Suprapubic skin (tissue), 4 donors: ENCODE measurements at regions not wholly inside any gene's neighbourhood (a gene's known extent, or its start where the extent isn't known, plus 50 kb on each side); places are given as distances from the start of the nearest gene placed in this dataset.

Experiments used
- DNase-seq, 2 donors: peaks; one replicate each; pipeline ENCODE4 v3.0.0-alpha.2; 2019; ENCODE audit warnings: low spot score in 2 of 2
- H3K27ac ChIP-seq: fragments of 200-600 bp; sonication (generic); one replicate; pipeline ENCODE4 v1.5.1; 2019
- H3K27me3 ChIP-seq: fragments of 200-600 bp; sonication (generic); one replicate; pipeline ENCODE4 v1.5.1; 2019
- H3K36me3 ChIP-seq: fragments of 200-600 bp; sonication (generic); one replicate; pipeline ENCODE4 v1.5.1; 2019
- H3K4me1 ChIP-seq: fragments of 200-600 bp; sonication (generic); one replicate; pipeline ENCODE4 v1.5.1; 2019
- H3K4me3 ChIP-seq: fragments of 200-600 bp; sonication (generic); one replicate; pipeline ENCODE4 v1.5.1; 2019; ENCODE audit warnings: mild to moderate bottlenecking
- H3K9me3 ChIP-seq: fragments of 200-600 bp; sonication (generic); one replicate; pipeline ENCODE4 v1.5.1; 2019
- CTCF ChIP-seq, 2 donors: fragments of 200-600 bp in 1 of 2; fragments of 450-650 bp in 1 of 2; sonication (generic) in 1 of 2; IDR thresholded peaks; one replicate each; pipeline ENCODE4 v1.5.1; 2016 to 2019; ENCODE audit warnings: antibody characterized with exemption in 2 of 2, mild to moderate bottlenecking in 1 of 2, moderate library complexity in 1 of 2
- EP300 ChIP-seq: sonication (generic); formaldehyde crosslinking; IDR thresholded peaks from one replicate; pipeline ENCODE4 v1.6.1; 2017; ENCODE audit warnings: antibody characterized with exemption
- POLR2A ChIP-seq, 2 donors: fragments of 450-650 bp; IDR thresholded peaks; one replicate each; pipeline ENCODE4 v1.6.1; 2017; ENCODE audit warnings: antibody characterized with exemption in 2 of 2, mild to moderate bottlenecking in 2 of 2, moderate library complexity in 2 of 2
- POLR2AphosphoS5 ChIP-seq, 3 donors: sonication (generic); formaldehyde crosslinking; IDR thresholded peaks; one replicate each; pipeline ENCODE4 v1.6.1; 2017; ENCODE audit warnings: antibody characterized with exemption in 3 of 3
- WGBS: methylation state at CpG from one replicate; pipeline ENCODE4 v1.1.5; 2018; 5-methylcytosine and 5-hydroxymethylcytosine counted together

- Histone ChIP-seq H3K4me1 (no peaks in the 10 kb centered on the region), H3K27me3 (no peaks in the 10 kb centered on the region), H3K27ac (no peak overlapping the region), H3K9me3 (no peaks in the 10 kb centered on the region), H3K4me3 (no peak overlapping the region), H3K36me3 (no peaks in the 10 kb centered on the region)
- no peak for TF ChIP-seq EP300
- no peak for TF ChIP-seq CTCF (IDR thresholded peaks at IDR 0.05)
- no peak for TF ChIP-seq POLR2A (IDR thresholded peaks at IDR 0.05)
- no peak for TF ChIP-seq POLR2AphosphoS5 (IDR thresholded peaks at IDR 0.05)
- 49% methylated on average over 3 of the region's 3 CpGs for WGBS
- no peak for DNase-seq
These were observed 754.6 kb upstream of the MAP3K7 start for GRCh38 chr6:91341473-91341872.

- Histone ChIP-seq H3K36me3 (no peaks in the 10 kb centered on the region), H3K4me3 (no peak overlapping the region), H3K9me3 (no peaks in the 10 kb centered on the region), H3K27me3 (no peaks in the 10 kb centered on the region), H3K27ac (no peak overlapping the region), H3K4me1 (no peaks in the 10 kb centered on the region)
- TF ChIP-seq POLR2AphosphoS5 (IDR thresholded peaks at IDR 0.05) (no peak), EP300 (no peak), POLR2A (IDR thresholded peaks at IDR 0.05) (no peak)
- no peak for DNase-seq
- WGBS = 62% methylated on average over 3 of the region's 3 CpGs
These were observed 754.1 kb upstream of the MAP3K7 start for GRCh38 chr6:91340896-91341395.

GRCh38 chr6:91337967-91338366 is 751.1 kb upstream of the MAP3K7 start:
- no peak for DNase-seq
- H3K36me3 ChIP-seq = no peaks in the 10 kb centered on the region
- 90% methylated on average over 4 of the region's 4 CpGs for WGBS

GRCh38 chr6:91330896-91331295 is 744.0 kb upstream of the MAP3K7 start:
- no peaks in the 10 kb centered on the region for H3K36me3 ChIP-seq
- no peaks in the 10 kb centered on the region for H3K4me1 ChIP-seq
- DNase-seq = no peak
- 86% methylated on average over 1 of the region's 1 CpG for WGBS
- no peaks in the 10 kb centered on the region for H3K27me3 ChIP-seq
- no peak overlapping the region for H3K27ac ChIP-seq
- no peaks in the 10 kb centered on the region for H3K9me3 ChIP-seq
- H3K4me3 ChIP-seq = no peak overlapping the region
- TF ChIP-seq POLR2AphosphoS5 (IDR thresholded peaks at IDR 0.05) (no peak), POLR2A (IDR thresholded peaks at IDR 0.05) (no peak), CTCF (IDR thresholded peaks at IDR 0.05) (no peak), EP300 (no peak)

More at GRCh38 chr6:91337967-91338366, 751.1 kb upstream of the MAP3K7 start:
- no peak for TF ChIP-seq POLR2AphosphoS5 (IDR thresholded peaks at IDR 0.05)
- no peak for TF ChIP-seq EP300
- no peak for TF ChIP-seq CTCF (IDR thresholded peaks at IDR 0.05)
- no peak for TF ChIP-seq POLR2A (IDR thresholded peaks at IDR 0.05)
- no peaks in the 10 kb centered on the region for H3K9me3 ChIP-seq
- no peaks in the 10 kb centered on the region for H3K27me3 ChIP-seq
- no peak overlapping the region for H3K4me3 ChIP-seq
- H3K4me1 ChIP-seq = no peaks in the 10 kb centered on the region
- H3K27ac ChIP-seq = no peak overlapping the region

- 93% methylated on average over 3 of the region's 3 CpGs for WGBS
- H3K27me3 ChIP-seq = no peaks in the 10 kb centered on the region
- H3K4me3 ChIP-seq = no peak overlapping the region
- no peaks in the 10 kb centered on the region for H3K36me3 ChIP-seq
- no peak for DNase-seq
- H3K27ac ChIP-seq = no peak overlapping the region
- no peaks in the 10 kb centered on the region for H3K9me3 ChIP-seq
- TF ChIP-seq CTCF (IDR thresholded peaks at IDR 0.05) = no peak
- TF ChIP-seq EP300 = no peak
- TF ChIP-seq POLR2AphosphoS5 (IDR thresholded peaks at IDR 0.05) = no peak
- no peak for TF ChIP-seq POLR2A (IDR thresholded peaks at IDR 0.05)
- no peaks in the 10 kb centered on the region for H3K4me1 ChIP-seq
These were observed 741.4 kb upstream of the MAP3K7 start for GRCh38 chr6:91328241-91328640.

GRCh38 chr6:91324711-91325110 is 737.8 kb upstream of the MAP3K7 start:
- no peak for TF ChIP-seq POLR2AphosphoS5 (IDR thresholded peaks at IDR 0.05)
- TF ChIP-seq POLR2A (IDR thresholded peaks at IDR 0.05) = no peak
- TF ChIP-seq CTCF (IDR thresholded peaks at IDR 0.05) = no peak
- TF ChIP-seq EP300 = no peak
- Histone ChIP-seq H3K27me3 (no peaks in the 10 kb centered on the region), H3K27ac (no peak overlapping the region), H3K4me3 (no peak overlapping the region), H3K9me3 (no peaks in the 10 kb centered on the region), H3K36me3 (no peaks in the 10 kb centered on the region), H3K4me1 (no peaks in the 10 kb centered on the region)
- DNase-seq = no peak
- WGBS = 79% methylated on average over 2 of the region's 2 CpGs
